Large intestine (tissue), 3 donors: ENCODE measurements at regions not wholly inside any gene's neighbourhood (a gene's known extent, or its start where the extent isn't known, plus 50 kb on each side); places are given as distances from the start of the nearest gene placed in this dataset.
"Not testable (repeated sequence)": the region's sequence is repeated elsewhere in the genome, so short reads cannot be mapped to it uniquely, and the experiment has no call there.

ENCODE experiments used
- DNase-seq, 2 donors: peaks; one replicate each; pipeline versions ENCODE4 v3.0.0 to v3.0.0-alpha.2; 2013
- H3K27ac ChIP-seq: one replicate; pipeline ENCODE4 v1.5.1; 2013; ENCODE audit warnings: low read length
- H3K27me3 ChIP-seq: 2 replicates; pipeline ENCODE4 v1.6.1; 2013; ENCODE audit warnings: low read length; ENCODE audit not compliant: control insufficient read depth, insufficient read depth
- H3K36me3 ChIP-seq: 2 replicates; pipeline ENCODE4 v1.6.1; 2013; ENCODE audit warnings: low read length; ENCODE audit not compliant: control insufficient read depth, insufficient read depth
- H3K4me1 ChIP-seq: one replicate; pipeline ENCODE4 v1.6.1; 2013; ENCODE audit warnings: low read length; ENCODE audit not compliant: control insufficient read depth, insufficient read depth
- H3K4me3 ChIP-seq: one replicate; pipeline ENCODE4 v1.5.1; 2013; ENCODE audit warnings: low read length
- H3K9me3 ChIP-seq: one replicate; pipeline ENCODE4 v1.6.1; 2013; ENCODE audit warnings: mild to moderate bottlenecking, low read depth, low read length, moderate library complexity; ENCODE audit not compliant: control insufficient read depth
- WGBS: methylation state at CpG from one replicate; pipeline ENCODE4 v1.1.5; 2013; ENCODE audit warnings: low lambda C conversion rate; ENCODE audit not compliant: insufficient coverage; 5-methylcytosine and 5-hydroxymethylcytosine counted together

- Histone ChIP-seq H3K9me3 (no peaks in the 10 kb centered on the region), H3K4me1 (no peaks in the 10 kb centered on the region), H3K36me3 (no peaks in the 10 kb centered on the region), H3K27ac (no peak overlapping the region), H3K4me3 (no peak overlapping the region), H3K27me3 (no peaks in the 10 kb centered on the region)
- 92% methylated on average over 2 of the region's 5 CpGs for WGBS
- no peak for DNase-seq
Observed at GRCh38 chr7:25050223-25050622, 70.2 kb upstream of the OSBPL3 start.

GRCh38 chr7:25048444-25048834, 68.5 kb upstream of the OSBPL3 start:
- H3K36me3 ChIP-seq: no peaks in the 10 kb centered on the region
- H3K27ac ChIP-seq: no peak overlapping the region
- no peaks in the 10 kb centered on the region for H3K4me1 ChIP-seq
- no peaks in the 10 kb centered on the region for H3K9me3 ChIP-seq
- no peak for DNase-seq
- WGBS: no CpG with 5 or more reads among the region's 1 CpG
- H3K27me3 ChIP-seq: no peaks in the 10 kb centered on the region
- no peak overlapping the region for H3K4me3 ChIP-seq

GRCh38 chr7:25047571-25048443, 67.8 kb upstream of the OSBPL3 start:
- not testable (repeated sequence) for DNase-seq, H3K36me3 ChIP-seq, H3K9me3 ChIP-seq, H3K27ac ChIP-seq, H3K27me3 ChIP-seq, H3K4me1 ChIP-seq, H3K4me3 ChIP-seq
- WGBS: no CpG with 5 or more reads among the region's 27 CpGs

GRCh38 chr7:25037325-25037724, 57.3 kb upstream of the OSBPL3 start:
- H3K4me3 ChIP-seq: no peak overlapping the region
- WGBS: no CpG with 5 or more reads among the region's 1 CpG
- H3K27ac ChIP-seq: no peak overlapping the region
- no peaks in the 10 kb centered on the region for H3K9me3 ChIP-seq
- no peaks in the 10 kb centered on the region for H3K36me3 ChIP-seq
- no peaks in the 10 kb centered on the region for H3K4me1 ChIP-seq
- peak in 1 of 2 donors; percentile 10 for DNase-seq
- H3K27me3 ChIP-seq: no peaks in the 10 kb centered on the region

DNA sequence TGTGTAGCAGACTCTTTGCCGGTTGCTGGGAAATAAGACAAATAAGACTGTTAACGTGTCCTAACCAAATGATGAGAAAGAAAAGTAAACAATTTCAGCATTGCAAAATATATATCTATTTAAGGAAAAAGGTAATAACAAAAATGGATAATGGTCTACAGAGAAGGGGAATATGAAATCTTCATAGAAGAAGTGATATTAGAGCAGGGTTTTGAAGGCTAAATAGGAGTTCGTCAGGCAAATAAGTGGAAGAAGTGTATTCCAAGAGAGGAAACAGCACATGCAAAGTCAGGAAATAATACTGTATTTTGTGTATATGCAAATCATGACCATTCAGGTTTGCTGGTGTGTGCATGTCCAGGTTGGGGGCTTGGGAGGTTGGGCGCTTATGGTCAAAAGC, 55.3 kb upstream of the OSBPL3 start:
- H3K27me3 ChIP-seq: no peaks in the 10 kb centered on the region
- WGBS: 97% methylated on average over 3 of the region's 4 CpGs
- H3K9me3 ChIP-seq: no peaks in the 10 kb centered on the region
- DNase-seq: no peak
- no peaks in the 10 kb centered on the region for H3K36me3 ChIP-seq
- no peaks in the 10 kb centered on the region for H3K4me1 ChIP-seq
- H3K4me3 ChIP-seq: no peak overlapping the region
- no peak overlapping the region for H3K27ac ChIP-seq

DNA sequence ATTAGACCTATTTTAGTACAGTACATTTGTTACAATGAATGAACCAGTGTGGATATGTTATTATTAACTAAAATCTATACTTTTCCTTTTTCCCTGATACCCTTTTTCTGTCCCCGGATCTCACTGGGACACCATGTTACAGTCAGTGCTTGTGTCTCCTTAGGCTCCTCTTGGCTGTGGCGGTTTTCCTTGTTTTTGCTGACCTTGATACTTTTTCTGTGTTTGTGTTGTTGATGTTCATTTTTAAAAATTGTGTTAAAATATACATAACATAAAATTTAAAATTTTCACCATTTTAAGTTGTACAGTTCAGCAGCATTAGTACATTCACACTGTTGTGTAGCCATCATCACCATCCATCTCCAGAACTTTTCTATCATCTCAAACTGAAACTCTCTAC, 54.2 kb upstream of the OSBPL3 start:
- H3K36me3 ChIP-seq: no peaks in the 10 kb centered on the region
- no peak overlapping the region for H3K27ac ChIP-seq
- H3K9me3 ChIP-seq: no peaks in the 10 kb centered on the region
- no peak for DNase-seq
- WGBS: 83% methylated on average over 1 of the region's 2 CpGs
- H3K27me3 ChIP-seq: no peaks in the 10 kb centered on the region
- no peak overlapping the region for H3K4me3 ChIP-seq
- H3K4me1 ChIP-seq: peaks cover 2% of the 10 kb centered on the region

DNA sequence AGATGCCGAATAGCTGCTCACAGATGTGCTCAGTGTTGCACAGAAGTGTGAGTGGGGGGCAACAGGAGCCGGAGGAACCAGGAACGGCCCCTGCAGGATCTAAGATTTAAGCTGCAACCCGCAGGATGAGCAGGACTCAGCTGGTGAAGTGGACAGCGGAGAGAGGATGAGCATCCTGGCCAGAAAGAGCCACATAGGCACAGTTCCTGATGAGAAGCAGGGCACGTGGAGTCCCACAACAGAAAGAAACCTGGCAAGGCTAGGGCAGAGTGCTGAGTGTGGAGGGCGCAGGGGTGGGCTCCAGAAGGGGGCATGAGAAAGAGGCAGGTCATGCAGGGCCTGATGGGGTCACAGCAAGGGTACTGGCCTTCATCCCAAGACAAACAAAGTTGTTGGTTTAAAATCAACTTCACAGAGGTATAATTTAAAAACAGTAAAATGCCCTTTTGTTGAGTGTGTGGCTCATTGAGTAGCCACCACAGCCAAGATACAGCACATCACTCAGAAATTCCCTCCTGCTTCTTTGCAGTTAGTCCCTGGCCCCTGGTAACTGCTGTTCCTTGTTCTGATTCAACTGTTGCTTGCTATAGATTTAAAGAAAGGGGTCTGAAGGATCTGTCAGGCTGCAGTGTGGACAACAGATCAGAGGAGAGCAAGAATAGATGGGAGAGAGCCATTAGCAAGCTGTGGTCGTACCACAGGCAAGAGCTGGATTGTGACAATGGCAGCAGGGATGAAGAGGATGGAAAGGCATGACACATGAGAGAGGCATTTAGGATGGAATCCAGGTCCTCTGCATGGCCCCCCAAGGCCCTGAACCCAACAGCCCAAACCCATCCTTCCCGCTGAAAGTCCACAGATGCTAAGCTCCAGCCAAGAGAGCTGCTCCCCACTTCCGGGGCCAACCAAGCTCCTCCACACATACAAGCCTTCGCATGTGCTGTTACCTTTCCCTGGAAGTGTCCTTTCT, 53.1 kb upstream of the OSBPL3 start:
- H3K36me3 ChIP-seq: no peaks in the 10 kb centered on the region
- DNase-seq: no peak
- WGBS: no CpG with 5 or more reads among the region's 11 CpGs
- no peaks in the 10 kb centered on the region for H3K9me3 ChIP-seq
- H3K27ac ChIP-seq: no peak overlapping the region
- peaks cover 4% of the 10 kb centered on the region for H3K4me1 ChIP-seq
- H3K27me3 ChIP-seq: no peaks in the 10 kb centered on the region
- no peak overlapping the region for H3K4me3 ChIP-seq

DNA sequence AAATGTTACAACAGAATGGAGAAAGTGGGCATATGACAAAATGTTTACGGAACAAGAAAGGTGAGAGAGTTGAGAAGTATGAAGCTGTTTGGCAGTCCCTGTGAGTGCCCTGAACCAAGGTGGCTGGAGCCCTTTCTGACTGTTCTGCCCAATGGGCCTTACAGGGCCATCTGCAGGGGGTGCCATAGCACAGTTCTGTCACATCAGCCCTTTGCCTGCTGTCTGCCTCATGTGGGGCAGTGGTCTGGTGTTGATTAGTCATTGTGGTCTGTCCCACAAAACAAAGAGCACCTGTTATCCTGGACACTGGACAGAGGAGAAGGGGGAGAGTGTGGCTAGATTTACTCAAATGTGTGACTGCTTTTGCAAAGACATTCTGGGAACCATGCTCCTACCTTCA, 51.5 kb upstream of the OSBPL3 start:
- Histone ChIP-seq H3K4me1 (peaks cover 4% of the 10 kb centered on the region), H3K27me3 (no peaks in the 10 kb centered on the region), H3K36me3 (no peaks in the 10 kb centered on the region), H3K9me3 (no peaks in the 10 kb centered on the region), H3K27ac (no peak overlapping the region), H3K4me3 (no peak overlapping the region)
- no CpG with 5 or more reads among the region's 1 CpG for WGBS
- no peak for DNase-seq

DNA sequence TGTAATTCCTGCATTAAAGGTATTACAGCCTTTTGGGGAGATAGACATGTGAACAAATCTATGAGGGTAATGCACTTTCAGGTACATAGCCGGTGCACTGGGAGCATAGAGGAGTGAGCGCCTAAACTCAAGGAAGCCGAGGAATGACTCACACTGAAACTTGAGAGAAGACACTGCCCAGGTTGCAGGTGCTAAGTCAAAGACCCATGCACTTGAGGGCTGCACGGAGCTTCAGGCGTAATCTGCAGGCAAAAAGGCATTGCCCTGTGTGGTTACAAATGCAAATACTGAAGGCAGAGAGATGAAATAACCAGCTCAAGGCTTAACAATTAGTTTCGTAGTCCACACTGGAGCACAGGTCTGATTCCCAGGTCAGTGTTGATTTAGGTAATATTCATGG, 51.0 kb upstream of the OSBPL3 start:
- DNase-seq: no peak
- no peaks in the 10 kb centered on the region for H3K36me3 ChIP-seq
- no peaks in the 10 kb centered on the region for H3K9me3 ChIP-seq
- peaks cover 7% of the 10 kb centered on the region for H3K4me1 ChIP-seq
- no peak overlapping the region for H3K27ac ChIP-seq
- 100% methylated on average over 1 of the region's 6 CpGs for WGBS
- no peak overlapping the region for H3K4me3 ChIP-seq
- H3K27me3 ChIP-seq: no peaks in the 10 kb centered on the region
